Osteoblast (primary cell): ENCODE measurements at regions not wholly inside any gene's neighbourhood (a gene's known extent, or its start where the extent isn't known, plus 50 kb on each side); places are given as distances from the start of the nearest gene placed in this dataset.

Experiments used
- DNase-seq: peaks from one replicate; pipeline ENCODE4 v3.0.0; 2011; ENCODE audit warnings: low spot score, mixed read lengths; ENCODE audit not compliant: insufficient read length; ENCODE audit errors: missing footprints
- H2AFZ ChIP-seq: 2 replicates; pipeline ENCODE4 v1.6.0; 2011; ENCODE audit warnings: mild to moderate bottlenecking, low read length
- H3K27ac ChIP-seq: 2 replicates; pipeline ENCODE4 v1.5.1; 2011; ENCODE audit warnings: mild to moderate bottlenecking, low read depth, low read length, moderate library complexity
- H3K27me3 ChIP-seq: 2 replicates; pipeline ENCODE4 v1.6.0; 2012; ENCODE audit warnings: mild to moderate bottlenecking, control low read depth, inconsistent platforms, low read length, moderate library complexity; ENCODE audit not compliant: insufficient read depth
- H3K36me3 ChIP-seq: 2 replicates; pipeline ENCODE4 v1.5.1; 2011; ENCODE audit warnings: mild to moderate bottlenecking, low read length, control low read depth, moderate library complexity; ENCODE audit not compliant: insufficient read depth
- H3K4me1 ChIP-seq: 2 replicates; pipeline ENCODE4 v1.5.1; 2011; ENCODE audit warnings: mild to moderate bottlenecking, low read length, control low read depth, moderate library complexity; ENCODE audit not compliant: insufficient read depth
- H3K4me2 ChIP-seq: 2 replicates; pipeline ENCODE4 v1.6.0; 2011; ENCODE audit warnings: mild to moderate bottlenecking, low read length; ENCODE audit not compliant: insufficient read depth
- H3K4me3 ChIP-seq: fragments of 200-600 bp; sonication (generic); 3 replicates; pipeline ENCODE4 v1.5.1; 2012; ENCODE audit warnings: mild to moderate bottlenecking, low read length, inconsistent platforms; ENCODE audit not compliant: insufficient read depth
- H3K79me2 ChIP-seq: 2 replicates; pipeline ENCODE4 v1.6.0; 2012; ENCODE audit warnings: mild to moderate bottlenecking, low read length, control low read depth, inconsistent platforms; ENCODE audit not compliant: insufficient read depth
- H3K9me3 ChIP-seq: 2 replicates; pipeline ENCODE4 v1.5.1; 2011; ENCODE audit warnings: low read depth, low read length, control low read depth
- H4K20me1 ChIP-seq: 2 replicates; pipeline ENCODE4 v1.6.0; 2012; ENCODE audit warnings: mild to moderate bottlenecking, low read length, control low read depth; ENCODE audit not compliant: insufficient read depth
- TF ChIP-seq, protein P1 (sequence below): IDR thresholded peaks from 2 replicates; pipeline ENCODE4 v1.5.1; 2011; ENCODE audit warnings: mild to moderate bottlenecking, low read depth, low read length, moderate library complexity; ENCODE audit errors: extremely low read depth

GRCh38 chr2:106638580-106638979 lies 151.4 kb downstream of the CD8B2 start:
- Histone ChIP-seq H3K4me3 (no peak overlapping the region), H3K9me3 (no peaks in the 10 kb centered on the region), H4K20me1 (no peaks in the 10 kb centered on the region), H3K36me3 (no peaks in the 10 kb centered on the region), H2AFZ (no peak overlapping the region), H3K27me3 (no peaks in the 10 kb centered on the region), H3K79me2 (no peaks in the 10 kb centered on the region), H3K4me2 (no peak overlapping the region), H3K4me1 (no peaks in the 10 kb centered on the region), H3K27ac (no peak overlapping the region)
- DNase-seq = no peak
- TF ChIP-seq, protein P1, sequence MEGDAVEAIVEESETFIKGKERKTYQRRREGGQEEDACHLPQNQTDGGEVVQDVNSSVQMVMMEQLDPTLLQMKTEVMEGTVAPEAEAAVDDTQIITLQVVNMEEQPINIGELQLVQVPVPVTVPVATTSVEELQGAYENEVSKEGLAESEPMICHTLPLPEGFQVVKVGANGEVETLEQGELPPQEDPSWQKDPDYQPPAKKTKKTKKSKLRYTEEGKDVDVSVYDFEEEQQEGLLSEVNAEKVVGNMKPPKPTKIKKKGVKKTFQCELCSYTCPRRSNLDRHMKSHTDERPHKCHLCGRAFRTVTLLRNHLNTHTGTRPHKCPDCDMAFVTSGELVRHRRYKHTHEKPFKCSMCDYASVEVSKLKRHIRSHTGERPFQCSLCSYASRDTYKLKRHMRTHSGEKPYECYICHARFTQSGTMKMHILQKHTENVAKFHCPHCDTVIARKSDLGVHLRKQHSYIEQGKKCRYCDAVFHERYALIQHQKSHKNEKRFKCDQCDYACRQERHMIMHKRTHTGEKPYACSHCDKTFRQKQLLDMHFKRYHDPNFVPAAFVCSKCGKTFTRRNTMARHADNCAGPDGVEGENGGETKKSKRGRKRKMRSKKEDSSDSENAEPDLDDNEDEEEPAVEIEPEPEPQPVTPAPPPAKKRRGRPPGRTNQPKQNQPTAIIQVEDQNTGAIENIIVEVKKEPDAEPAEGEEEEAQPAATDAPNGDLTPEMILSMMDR = no peak

DNA sequence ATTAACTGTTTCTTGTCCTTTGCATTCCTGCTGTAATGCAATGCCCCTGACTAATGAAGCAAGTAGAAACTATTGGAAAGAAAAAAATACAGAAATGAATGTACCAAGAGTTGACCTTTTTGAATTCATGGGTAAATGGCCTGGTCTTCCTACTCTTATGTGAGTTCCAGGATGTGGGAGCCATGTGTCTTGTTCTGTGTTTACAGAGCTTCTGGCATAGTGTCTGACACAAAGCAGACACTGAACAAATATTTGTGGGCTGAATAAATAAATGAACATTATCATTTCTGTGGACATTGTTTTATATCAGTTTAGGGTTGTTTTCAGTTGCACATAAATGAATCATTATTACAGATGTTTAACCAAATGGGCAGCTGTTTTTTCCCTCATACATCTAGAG lies 155.5 kb downstream of the CD8B2 start:
- Histone ChIP-seq H2AFZ (no peak overlapping the region), H3K4me2 (no peak overlapping the region), H3K4me3 (no peak overlapping the region), H3K9me3 (no peaks in the 10 kb centered on the region), H4K20me1 (no peaks in the 10 kb centered on the region), H3K36me3 (no peaks in the 10 kb centered on the region), H3K27ac (no peak overlapping the region), H3K4me1 (no peaks in the 10 kb centered on the region), H3K27me3 (no peaks in the 10 kb centered on the region), H3K79me2 (no peaks in the 10 kb centered on the region)
- TF ChIP-seq, protein P1 = no peak
- DNase-seq = no peak

- Histone ChIP-seq H3K27ac (no peak overlapping the region), H3K27me3 (no peaks in the 10 kb centered on the region), H3K4me2 (no peak overlapping the region), H3K4me1 (no peaks in the 10 kb centered on the region), H3K36me3 (no peaks in the 10 kb centered on the region), H3K4me3 (no peak overlapping the region), H4K20me1 (no peaks in the 10 kb centered on the region), H3K9me3 (no peaks in the 10 kb centered on the region), H2AFZ (no peak overlapping the region), H3K79me2 (no peaks in the 10 kb centered on the region)
- TF ChIP-seq, protein P1 = no peak
- no peak for DNase-seq
Observed at GRCh38 chr2:106644623-106645022, 157.5 kb downstream of the CD8B2 start.

GRCh38 chr2:106646605-106647004 lies 159.4 kb downstream of the CD8B2 start:
- Histone ChIP-seq H3K4me1 (no peaks in the 10 kb centered on the region), H3K4me2 (no peak overlapping the region), H3K79me2 (no peaks in the 10 kb centered on the region), H3K4me3 (no peak overlapping the region), H3K27me3 (no peaks in the 10 kb centered on the region), H3K27ac (no peak overlapping the region), H3K9me3 (no peaks in the 10 kb centered on the region), H4K20me1 (no peaks in the 10 kb centered on the region), H2AFZ (no peak overlapping the region), H3K36me3 (no peaks in the 10 kb centered on the region)
- no peak for DNase-seq
- TF ChIP-seq, protein P1 = no peak
